ENCODE measurements at regions not wholly inside any gene's neighbourhood (a gene's known extent, or its start where the extent isn't known, plus 50 kb on each side); places are given as distances from the start of the nearest gene placed in this dataset.
A peak's percentile ranks its signal among the peaks of the same experiment; 100 is the strongest.

- peak overlapping the region; percentile 49 for H2AFZ ChIP-seq (ENCODE audit: low read length)
- no peaks in the 10 kb centered on the region; a peak in 1 of 7 replicates for H3K4me1 ChIP-seq (replicated peaks in 1 of 4; ENCODE audit: control insufficient read depth in 3 of 4, insufficient read depth in 4 of 4, low read length in 3 of 4)
- 88% methylated on average over 3 of the region's 3 CpGs; no CpG with 5 or more reads in 1 of the 2 experiments for WGBS, 2 experiments (ENCODE audit: extremely low coverage in 1 of 2, insufficient coverage in 1 of 2, insufficient read length in 1 of 2, insufficient replicate concordance in 2 of 2, low coverage in 1 of 2, low lambda C conversion rate in 2 of 2, missing lambda C conversion rate in 1 of 2)
- H2BK15ac ChIP-seq (ENCODE audit: low read length): no peak overlapping the region
- FAIRE-seq (no peak), DNase-seq (ENCODE audit: low read depth in 1 of 2, low spot score in 2 of 2) (no peak)
- no peak overlapping the region for H2BK120ac ChIP-seq (replicated peaks; ENCODE audit: low read depth, low read length)
- H3K4me3 ChIP-seq (ENCODE audit: extremely low read depth in 1 of 4, insufficient read depth in 2 of 4, low read depth in 3 of 4, low read length in 4 of 4): no peak overlapping the region
- no peak overlapping the region for H4K8ac ChIP-seq (ENCODE audit: extremely low read depth, insufficient read depth, low read length)
- H2BK20ac ChIP-seq (ENCODE audit: low read length): no peak overlapping the region
- H3K9me3 ChIP-seq (ENCODE audit: insufficient read depth in 2 of 2, low read depth in 1 of 2, low read length in 1 of 2): no peaks in the 10 kb centered on the region
- no peaks in the 10 kb centered on the region for H3K23me2 ChIP-seq (ENCODE audit: low read depth, low read length)
- no peak overlapping the region for H2BK12ac ChIP-seq (ENCODE audit: low read depth, low read length)
- H3K79me2 ChIP-seq (ENCODE audit: control insufficient read depth in 1 of 2, insufficient read depth in 2 of 2, low read length in 2 of 2): no peaks in the 10 kb centered on the region
- H3K56ac ChIP-seq (replicated peaks; ENCODE audit: insufficient read length, low read depth, low read length): no peak overlapping the region
- ChIA-PET POLR2A (ENCODE audit: partially characterized antibody) (no interaction called here), CTCF (ENCODE audit: partially characterized antibody) (interaction anchor here (1.1 to 5.9 kb wide), 4 partner anchors 10 to 151 kb away, joined by 4 to 35 read pairs (median 6); no protein-coding TSS in a partner anchor)
- H3K4me2 ChIP-seq (ENCODE audit: insufficient read depth in 1 of 2, low read depth in 2 of 2, low read length in 2 of 2): no peak overlapping the region
- 0 out of 2 replicates have a peak overlapping the region, but pooled peaks have one; percentile 49 for H2AK5ac ChIP-seq (ENCODE audit: low read depth, low read length)
- no peak overlapping the region for H3K23ac ChIP-seq (ENCODE audit: insufficient read length)
- H2BK5ac ChIP-seq (ENCODE audit: low read depth, low read length): no peak overlapping the region
- no peaks in the 10 kb centered on the region for H3K79me1 ChIP-seq (ENCODE audit: low read depth, low read length)
- no peak overlapping the region for H3K27ac ChIP-seq (ENCODE audit: low read depth, low read length)
- no peak overlapping the region for H4K5ac ChIP-seq (ENCODE audit: insufficient read length, low read depth, low read length)
- no peaks in the 10 kb centered on the region for H3K36me3 ChIP-seq (ENCODE audit: control insufficient read depth in 2 of 4, insufficient read depth in 4 of 4, low read length in 3 of 4)
- H3K27me3 ChIP-seq (replicated peaks in 1 of 4; ENCODE audit: control insufficient read depth in 3 of 4, extremely low read depth in 1 of 4, insufficient read depth in 3 of 4, low read length in 3 of 4): no peaks in the 10 kb centered on the region
- no peak overlapping the region for H3K14ac ChIP-seq (ENCODE audit: insufficient read length)
- no peak overlapping the region for H3K9ac ChIP-seq (replicated peaks in 1 of 4; ENCODE audit: extremely low read depth in 1 of 4, low read depth in 3 of 4, low read length in 3 of 4)
- H4K91ac ChIP-seq (replicated peaks; ENCODE audit: insufficient read length, low read length): no peak overlapping the region
- H3K18ac ChIP-seq (ENCODE audit: extremely low read depth, low read length): no peak overlapping the region
- H3K4ac ChIP-seq (replicated peaks; ENCODE audit: insufficient read length, low read depth, low read length): no peak overlapping the region
- no peaks in the 10 kb centered on the region for H4K20me1 ChIP-seq (replicated peaks in 1 of 2; ENCODE audit: control insufficient read depth in 1 of 2, insufficient read depth in 2 of 2, low read length in 2 of 2)
Measured at GRCh38 chr3:18837137-18837755, 311.1 kb upstream of the KCNH8 start.

Measured in H1 (cell line).